ENCODE measurements at regions not wholly inside any gene's neighbourhood (a gene's known extent, or its start where the extent isn't known, plus 50 kb on each side); places are given as distances from the start of the nearest gene placed in this dataset.

- no peaks in the 10 kb centered on the region for H4K20me1 ChIP-seq (ENCODE audit: low read length)
- H3K9me2 ChIP-seq (replicated peaks; ENCODE audit: low read length) = no peaks in the 10 kb centered on the region
- H3K27me3 ChIP-seq (ENCODE audit: low read length) = no peaks in the 10 kb centered on the region
- no peaks in the 10 kb centered on the region for H3K79me2 ChIP-seq (ENCODE audit: low read length)
- ATAC-seq = no peak
- no peaks in the 10 kb centered on the region for H3K36me3 ChIP-seq (ENCODE audit: low read depth, low read length)
- intact Hi-C loops (cut with micrococcal nuclease) = no loop called here
- peaks cover 35% of the 10 kb centered on the region for H3K4me1 ChIP-seq (ENCODE audit: insufficient read depth, low read length)
- no peak for DNase-seq
- no peak overlapping the region for H2AFZ ChIP-seq (ENCODE audit: low read length)
- no peaks in the 10 kb centered on the region for H3K9me3 ChIP-seq (ENCODE audit: low read length)
- H3F3A ChIP-seq (ENCODE audit: low read length, unreplicated experiment) = no peaks in the 10 kb centered on the region
- no peak overlapping the region for H3K4me2 ChIP-seq (ENCODE audit: low read length)
- TF ChIP-seq EZH2 (IDR thresholded peaks at IDR 0.05; ENCODE audit: low read length, unreplicated experiment) = no peak
- no peak for TF ChIP-seq EZH2phosphoT487 (IDR thresholded peaks at IDR 0.05; ENCODE audit: borderline replicate concordance, low read length)
- no peak for TF ChIP-seq CTCF (conservative IDR thresholded peaks at IDR 0.05; ENCODE audit: low read depth, low read length)
- ChIA-PET POLR2A (ENCODE audit: unreplicated experiment) (interaction anchor here (0.7 kb wide), 1 partner anchor 9 kb away, joined by 3 read pairs; no protein-coding TSS in a partner anchor), CTCF (no interaction called here)
- no peak overlapping the region for H3K4me3 ChIP-seq (ENCODE audit: low read length)
- no TSS peak for BruUV-seq (replicated peaks)
- no peak overlapping the region for H3K27ac ChIP-seq (ENCODE audit: low read length)
- H3K9ac ChIP-seq (ENCODE audit: low read length) = no peak overlapping the region
Measured at GRCh38 chr20:51118216-51118615, 95.3 kb upstream of the KCNG1 start.

- DNase-seq (peak; percentile 51), ATAC-seq (peak; percentile 11; the same call in 1 of the 2 replicates)
- Histone ChIP-seq H3K27ac (ENCODE audit: low read length) (no peak overlapping the region), H3F3A (ENCODE audit: low read length, unreplicated experiment) (no peaks in the 10 kb centered on the region), H3K4me3 (ENCODE audit: low read length) (no peak overlapping the region), H3K79me2 (ENCODE audit: low read length) (no peaks in the 10 kb centered on the region), H3K36me3 (ENCODE audit: low read depth, low read length) (no peaks in the 10 kb centered on the region), H3K4me2 (ENCODE audit: low read length) (peak overlapping the region; percentile 35), H3K27me3 (ENCODE audit: low read length) (no peaks in the 10 kb centered on the region), H3K9me3 (ENCODE audit: low read length) (no peaks in the 10 kb centered on the region), H4K20me1 (ENCODE audit: low read length) (no peaks in the 10 kb centered on the region), H3K9ac (ENCODE audit: low read length) (no peak overlapping the region), H3K9me2 (replicated peaks; ENCODE audit: low read length) (no peaks in the 10 kb centered on the region), H2AFZ (ENCODE audit: low read length) (peak overlapping the region; percentile 49; the same call in 1 of the 2 replicates), H3K4me1 (ENCODE audit: insufficient read depth, low read length) (peaks cover 23% of the 10 kb centered on the region)
- ChIA-PET CTCF (no interaction called here), POLR2A (ENCODE audit: unreplicated experiment) (interaction anchor here (0.5 kb wide), 1 partner anchor 410 kb away, joined by 3 read pairs; no protein-coding TSS in a partner anchor)
- TF ChIP-seq CTCF (conservative IDR thresholded peaks at IDR 0.05; ENCODE audit: low read depth, low read length) (no peak), EZH2 (IDR thresholded peaks at IDR 0.05; ENCODE audit: low read length, unreplicated experiment) (no peak), EZH2phosphoT487 (IDR thresholded peaks at IDR 0.05; ENCODE audit: borderline replicate concordance, low read length) (no peak)
- no TSS peak for BruUV-seq (replicated peaks)
- intact Hi-C loops (cut with micrococcal nuclease) = no loop called here
Measured at GRCh38 chr20:51116765-51117686, 94.1 kb upstream of the KCNG1 start.

- H3K4me1 ChIP-seq (ENCODE audit: insufficient read depth, low read length) = no peaks in the 10 kb centered on the region
- no peak overlapping the region for H3K4me2 ChIP-seq (ENCODE audit: low read length)
- intact Hi-C loops (cut with micrococcal nuclease) = no loop called here
- no peaks in the 10 kb centered on the region for H3K36me3 ChIP-seq (ENCODE audit: low read depth, low read length)
- H3K27ac ChIP-seq (ENCODE audit: low read length) = no peak overlapping the region
- ATAC-seq (no peak), DNase-seq (no peak)
- H3K9ac ChIP-seq (ENCODE audit: low read length) = no peak overlapping the region
- H3F3A ChIP-seq (ENCODE audit: low read length, unreplicated experiment) = no peaks in the 10 kb centered on the region
- H3K9me3 ChIP-seq (ENCODE audit: low read length) = no peaks in the 10 kb centered on the region
- peaks cover 46% of the 10 kb centered on the region for H3K27me3 ChIP-seq (ENCODE audit: low read length)
- no peaks in the 10 kb centered on the region for H4K20me1 ChIP-seq (ENCODE audit: low read length)
- POLR2A ChIA-PET (ENCODE audit: unreplicated experiment) = no interaction called here
- TF ChIP-seq EZH2 (IDR thresholded peaks at IDR 0.05; ENCODE audit: low read length, unreplicated experiment) = no peak
- TF ChIP-seq CTCF (conservative IDR thresholded peaks at IDR 0.05; ENCODE audit: low read depth, low read length) = no peak
- no peak for TF ChIP-seq EZH2phosphoT487 (IDR thresholded peaks at IDR 0.05; ENCODE audit: borderline replicate concordance, low read length)
- no peak overlapping the region for H3K4me3 ChIP-seq (ENCODE audit: low read length)
- H3K9me2 ChIP-seq (replicated peaks; ENCODE audit: low read length) = no peaks in the 10 kb centered on the region
- no TSS peak for BruUV-seq (replicated peaks)
- no peaks in the 10 kb centered on the region for H3K79me2 ChIP-seq (ENCODE audit: low read length)
- no peak overlapping the region for H2AFZ ChIP-seq (ENCODE audit: low read length)
- CTCF ChIA-PET = no interaction called here
Measured at GRCh38 chr20:51111290-51111689, 88.4 kb upstream of the KCNG1 start.

Data from PC-3 (cell line).